Sigmoid colon (tissue), 6 donors: ENCODE measurements at regions not wholly inside any gene's neighbourhood (a gene's known extent, or its start where the extent isn't known, plus 50 kb on each side); places are given as distances from the start of the nearest gene placed in this dataset.

Source experiments
- DNase-seq: peaks from one replicate; pipeline ENCODE4 v3.0.0-alpha.2; 2019
- H3K27ac ChIP-seq, 4 donors: fragments of 200-600 bp; sonication (generic); one replicate each; pipeline ENCODE4 v1.5.1; 2016 to 2019; ENCODE audit warnings: mild to moderate bottlenecking in 1 of 4
- H3K27me3 ChIP-seq, 3 donors: fragments of 200-600 bp; sonication (generic); one replicate each; pipeline ENCODE4 v1.5.1; 2019; ENCODE audit warnings: mild to moderate bottlenecking in 1 of 3
- H3K36me3 ChIP-seq, 4 donors: fragments of 200-600 bp; sonication (generic); one replicate each; pipeline ENCODE4 v1.5.1; 2016 to 2019
- H3K4me1 ChIP-seq, 4 donors: fragments of 200-600 bp; sonication (generic); one replicate each; pipeline ENCODE4 v1.5.1; 2017 to 2019
- H3K4me3 ChIP-seq, 4 donors: fragments of 200-600 bp; sonication (generic); one replicate each; pipeline ENCODE4 v1.5.1; 2017 to 2019; ENCODE audit warnings: mild to moderate bottlenecking in 2 of 4, moderate library complexity in 1 of 4
- H3K9me3 ChIP-seq, 4 donors: fragments of 200-600 bp in 3 of 4; sonication (generic) in 3 of 4; one replicate each; pipeline versions ENCODE4 v1.5.1 to v1.6.1; 2013 to 2019
- EP300 ChIP-seq, 4 donors: sonication (generic); formaldehyde crosslinking; IDR thresholded peaks; one replicate each; pipeline ENCODE4 v1.6.1; 2017; ENCODE audit warnings: antibody characterized with exemption in 4 of 4
- POLR2A ChIP-seq, 2 donors: fragments of 450-650 bp; IDR thresholded peaks; one replicate each; pipeline ENCODE4 v1.6.1; 2016; ENCODE audit warnings: antibody characterized with exemption in 2 of 2, mild to moderate bottlenecking in 2 of 2, moderate library complexity in 2 of 2
- POLR2AphosphoS5 ChIP-seq, 4 donors: sonication (generic); formaldehyde crosslinking; IDR thresholded peaks; one replicate each; pipeline ENCODE4 v1.6.1; 2017; ENCODE audit warnings: antibody characterized with exemption in 4 of 4
- WGBS, 2 donors: extraction: QIAGEN DNeasy Blood & Tissue Kit; methylation state at CpG; one replicate each; pipeline ENCODE4 v1.1.7; 2013; 5-methylcytosine and 5-hydroxymethylcytosine counted together
- intact Hi-C: fragments of 100-400 bp; cut with DNase I; formaldehyde crosslinking; loops from one replicate; pipeline ENCODE4 v1.15.1; 2023
- TF ChIP-seq, protein P1 (sequence below), 4 experiments: fragments of 450-650 bp in 3 of 4; fragments of 200-600 bp in 1 of 4; IDR thresholded peaks; one replicate each; pipeline ENCODE4 v1.5.1; 2016 to 2019; ENCODE audit warnings: antibody characterized with exemption in 4 of 4, mild to moderate bottlenecking in 3 of 4, moderate library complexity in 2 of 4
- donor health status: healthy with polysubstance abuse.
- donor health status: healthy.

DNA sequence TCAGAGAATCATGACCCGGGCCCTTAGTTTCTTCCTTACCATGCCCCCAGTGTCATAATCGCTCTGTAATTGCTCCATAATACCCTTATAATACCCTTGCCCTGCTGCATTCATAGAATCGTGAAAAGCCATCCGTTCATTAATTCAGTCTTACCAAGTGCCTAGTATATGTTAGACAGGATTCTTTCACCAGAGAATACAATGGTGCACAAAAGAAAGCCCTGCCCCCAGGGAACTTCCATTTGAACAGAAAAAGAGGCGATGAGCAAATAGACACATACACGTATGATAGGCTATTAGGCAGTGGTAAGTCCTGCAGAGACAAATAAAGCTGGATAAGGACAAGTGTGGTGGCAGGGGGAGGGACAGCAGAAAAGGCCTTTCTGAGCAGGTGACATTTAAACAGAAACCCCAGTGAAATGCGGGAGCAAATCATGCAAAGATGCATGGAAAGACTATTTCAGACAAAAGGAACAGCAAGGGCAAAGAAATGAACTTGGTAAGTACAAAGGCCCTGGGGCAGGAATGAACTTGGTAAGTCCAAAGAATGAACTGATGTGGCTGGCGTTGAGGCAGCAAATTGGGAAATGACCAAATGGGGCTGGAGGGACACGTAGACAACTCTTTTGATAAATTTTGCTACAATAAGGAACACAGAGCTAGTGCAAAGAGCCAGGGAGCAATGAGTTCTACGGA is 74.6 kb upstream of the CREB3L1 start:
- no peaks in the 10 kb centered on the region for H3K4me1 ChIP-seq
- H3K27me3 ChIP-seq: no peaks in the 10 kb centered on the region
- no peak overlapping the region for H3K27ac ChIP-seq
- H3K36me3 ChIP-seq: no peaks in the 10 kb centered on the region
- no peak for DNase-seq
- no peak overlapping the region for H3K4me3 ChIP-seq
- TF ChIP-seq, protein P1, sequence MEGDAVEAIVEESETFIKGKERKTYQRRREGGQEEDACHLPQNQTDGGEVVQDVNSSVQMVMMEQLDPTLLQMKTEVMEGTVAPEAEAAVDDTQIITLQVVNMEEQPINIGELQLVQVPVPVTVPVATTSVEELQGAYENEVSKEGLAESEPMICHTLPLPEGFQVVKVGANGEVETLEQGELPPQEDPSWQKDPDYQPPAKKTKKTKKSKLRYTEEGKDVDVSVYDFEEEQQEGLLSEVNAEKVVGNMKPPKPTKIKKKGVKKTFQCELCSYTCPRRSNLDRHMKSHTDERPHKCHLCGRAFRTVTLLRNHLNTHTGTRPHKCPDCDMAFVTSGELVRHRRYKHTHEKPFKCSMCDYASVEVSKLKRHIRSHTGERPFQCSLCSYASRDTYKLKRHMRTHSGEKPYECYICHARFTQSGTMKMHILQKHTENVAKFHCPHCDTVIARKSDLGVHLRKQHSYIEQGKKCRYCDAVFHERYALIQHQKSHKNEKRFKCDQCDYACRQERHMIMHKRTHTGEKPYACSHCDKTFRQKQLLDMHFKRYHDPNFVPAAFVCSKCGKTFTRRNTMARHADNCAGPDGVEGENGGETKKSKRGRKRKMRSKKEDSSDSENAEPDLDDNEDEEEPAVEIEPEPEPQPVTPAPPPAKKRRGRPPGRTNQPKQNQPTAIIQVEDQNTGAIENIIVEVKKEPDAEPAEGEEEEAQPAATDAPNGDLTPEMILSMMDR (IDR thresholded peaks at IDR 0.05): no peak
- no peak for TF ChIP-seq EP300 (IDR thresholded peaks at IDR 0.05)
- TF ChIP-seq POLR2AphosphoS5 (IDR thresholded peaks at IDR 0.05): no peak
- TF ChIP-seq POLR2A (IDR thresholded peaks at IDR 0.05): no peak
- no peaks in the 10 kb centered on the region for H3K9me3 ChIP-seq
- intact Hi-C loops: no loop called here
- WGBS, 2 donors: 90% methylated on average over 10 of the region's 10 CpGs

DNA sequence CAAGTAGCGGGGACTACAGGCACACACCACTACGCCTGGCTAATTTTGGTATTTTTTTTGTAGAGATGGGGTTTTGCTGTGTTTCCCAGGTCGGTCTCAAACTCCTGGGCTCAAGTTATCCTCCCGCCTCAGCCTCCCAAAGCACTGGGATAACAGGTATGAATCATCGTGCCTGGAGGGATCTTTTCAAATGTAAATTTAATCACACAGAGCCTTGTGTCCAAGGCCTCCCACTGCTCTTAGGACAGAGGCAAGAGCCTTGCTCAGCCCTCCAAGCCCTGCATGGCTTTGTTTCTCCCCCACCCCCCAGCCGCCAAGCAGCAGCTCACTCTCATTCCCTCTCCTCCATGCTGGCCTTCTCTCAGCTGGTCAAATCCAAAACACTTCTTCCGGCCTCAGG is 75.3 kb upstream of the CREB3L1 start:
- Histone ChIP-seq H3K4me3 (no peak overlapping the region), H3K9me3 (no peaks in the 10 kb centered on the region), H3K4me1 (no peaks in the 10 kb centered on the region), H3K27ac (no peak overlapping the region), H3K27me3 (no peaks in the 10 kb centered on the region), H3K36me3 (no peaks in the 10 kb centered on the region)
- 83 to 93% methylated on average over 7 of the region's 7 CpGs for WGBS, 2 donors
- intact Hi-C loops: no loop called here
- DNase-seq: no peak
- TF ChIP-seq POLR2A (IDR thresholded peaks at IDR 0.05): no peak
- TF ChIP-seq, protein P1 (IDR thresholded peaks at IDR 0.05): no peak
- no peak for TF ChIP-seq POLR2AphosphoS5 (IDR thresholded peaks at IDR 0.05)
- TF ChIP-seq EP300 (IDR thresholded peaks at IDR 0.05): no peak

DNA sequence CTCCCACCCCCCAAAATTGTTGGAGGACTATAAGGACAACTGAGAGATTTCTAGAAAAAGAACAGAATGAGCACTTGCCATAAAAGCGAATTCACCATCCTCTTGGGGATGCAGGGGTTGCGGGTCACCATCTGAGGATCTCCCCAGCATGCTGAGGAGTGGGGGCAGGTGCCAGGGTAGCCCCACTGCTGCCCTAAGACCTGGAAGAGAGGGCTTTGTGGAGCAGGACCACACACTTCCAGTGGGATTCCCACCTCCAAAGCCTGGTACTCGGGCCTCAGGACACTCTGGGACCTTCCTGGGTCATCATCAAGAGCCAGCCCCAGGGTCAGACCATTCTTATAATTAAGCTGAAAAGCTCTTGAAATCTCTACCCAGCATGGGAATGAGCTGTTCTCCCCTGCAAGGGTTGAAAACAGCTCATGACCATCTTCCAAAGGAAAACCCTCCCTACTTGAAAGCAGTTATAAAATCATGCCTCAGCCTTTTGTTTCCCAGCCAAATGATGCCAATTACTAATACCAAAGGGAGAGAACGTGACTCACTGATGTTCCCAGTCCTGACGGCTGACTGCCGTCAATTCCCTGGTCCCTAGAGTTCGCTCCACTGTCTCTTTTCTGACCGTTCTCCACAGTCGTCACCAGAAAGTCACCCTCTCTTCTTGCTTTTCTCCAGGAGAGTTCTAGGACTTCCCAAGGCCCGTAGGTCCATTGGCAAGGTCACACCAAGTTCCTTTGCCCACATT is 76.8 kb upstream of the CREB3L1 start:
- H3K9me3 ChIP-seq: no peaks in the 10 kb centered on the region
- intact Hi-C loops: no loop called here
- no peak for TF ChIP-seq POLR2AphosphoS5 (IDR thresholded peaks at IDR 0.05)
- TF ChIP-seq, protein P1 (IDR thresholded peaks at IDR 0.05): no peak
- no peak for TF ChIP-seq EP300 (IDR thresholded peaks at IDR 0.05)
- no peak for TF ChIP-seq POLR2A (IDR thresholded peaks at IDR 0.05)
- H3K27me3 ChIP-seq: no peaks in the 10 kb centered on the region
- no peak for DNase-seq
- no peaks in the 10 kb centered on the region for H3K4me1 ChIP-seq
- no peaks in the 10 kb centered on the region for H3K36me3 ChIP-seq
- H3K27ac ChIP-seq: no peak overlapping the region
- 89 to 93% methylated on average over 10 of the region's 10 CpGs for WGBS, 2 donors
- no peak overlapping the region for H3K4me3 ChIP-seq

DNA sequence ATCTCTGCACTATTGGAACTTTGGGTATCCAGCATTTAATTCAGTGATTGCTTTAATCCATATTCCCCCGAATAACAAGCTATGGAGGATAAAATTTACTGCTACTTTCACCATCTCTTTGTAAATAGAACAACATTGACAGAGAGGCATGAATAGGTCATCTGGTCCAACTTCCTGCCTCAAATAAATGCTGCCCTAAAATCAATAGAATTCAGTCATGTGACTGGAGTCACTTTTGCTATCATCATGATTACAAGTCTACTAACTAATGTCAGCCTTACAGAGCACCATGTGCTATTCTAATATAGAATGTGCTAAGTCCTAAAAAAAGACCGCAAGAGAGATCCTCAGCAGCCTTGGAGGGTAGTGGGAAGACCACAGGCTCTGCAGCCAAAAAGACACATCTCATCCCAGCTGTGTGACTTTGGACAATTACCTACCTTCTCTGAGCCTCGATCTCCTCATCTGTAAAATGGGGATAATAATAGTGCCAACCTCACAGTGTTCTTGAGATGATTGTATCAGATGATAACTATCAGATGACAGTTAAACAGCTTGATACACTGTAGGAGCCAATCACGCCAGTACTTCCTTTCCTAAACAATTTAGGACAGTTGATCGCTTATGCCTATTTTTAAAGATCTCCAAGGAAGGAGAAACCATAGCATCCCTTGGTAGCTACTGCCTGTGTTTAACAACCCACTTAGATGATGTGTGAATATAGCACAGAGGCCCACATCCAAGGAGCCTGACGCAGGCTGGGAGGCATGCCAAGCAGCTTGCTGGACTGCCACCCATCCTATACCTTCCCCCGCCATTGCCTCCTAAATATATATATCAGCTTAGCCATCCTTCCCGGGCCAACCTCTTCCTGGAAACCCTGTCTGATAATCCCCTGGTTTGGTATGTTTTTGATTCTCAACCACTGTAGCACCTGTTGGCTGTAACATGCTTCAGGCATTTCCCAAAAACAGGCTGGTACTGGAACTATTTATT is 77.3 kb upstream of the PHF21A start:
- Histone ChIP-seq H3K4me1 (no peaks in the 10 kb centered on the region), H3K36me3 (no peaks in the 10 kb centered on the region), H3K4me3 (no peak overlapping the region), H3K27ac (no peak overlapping the region), H3K9me3 (no peaks in the 10 kb centered on the region), H3K27me3 (no peaks in the 10 kb centered on the region)
- WGBS, 2 donors: 79 to 85% methylated on average over 8 of the region's 8 CpGs
- no peak for DNase-seq
- TF ChIP-seq, protein P1 (IDR thresholded peaks at IDR 0.05): no peak
- TF ChIP-seq POLR2AphosphoS5 (IDR thresholded peaks at IDR 0.05) (no peak), EP300 (IDR thresholded peaks at IDR 0.05) (no peak), POLR2A (IDR thresholded peaks at IDR 0.05) (no peak)
- intact Hi-C loops: no loop called here
